Large intestine (tissue), 3 donors: ENCODE measurements at regions not wholly inside any gene's neighbourhood (a gene's known extent, or its start where the extent isn't known, plus 50 kb on each side); places are given as distances from the start of the nearest gene placed in this dataset.

ENCODE experiments used
- DNase-seq, 2 donors: peaks; one replicate each; pipeline versions ENCODE4 v3.0.0 to v3.0.0-alpha.2; 2013
- H3K27ac ChIP-seq: one replicate; pipeline ENCODE4 v1.5.1; 2013; ENCODE audit warnings: low read length
- H3K27me3 ChIP-seq: 2 replicates; pipeline ENCODE4 v1.6.1; 2013; ENCODE audit warnings: low read length; ENCODE audit not compliant: control insufficient read depth, insufficient read depth
- H3K36me3 ChIP-seq: 2 replicates; pipeline ENCODE4 v1.6.1; 2013; ENCODE audit warnings: low read length; ENCODE audit not compliant: control insufficient read depth, insufficient read depth
- H3K4me1 ChIP-seq: one replicate; pipeline ENCODE4 v1.6.1; 2013; ENCODE audit warnings: low read length; ENCODE audit not compliant: control insufficient read depth, insufficient read depth
- H3K4me3 ChIP-seq: one replicate; pipeline ENCODE4 v1.5.1; 2013; ENCODE audit warnings: low read length
- H3K9me3 ChIP-seq: one replicate; pipeline ENCODE4 v1.6.1; 2013; ENCODE audit warnings: mild to moderate bottlenecking, low read depth, low read length, moderate library complexity; ENCODE audit not compliant: control insufficient read depth
- WGBS: methylation state at CpG from one replicate; pipeline ENCODE4 v1.1.5; 2013; ENCODE audit warnings: low lambda C conversion rate; ENCODE audit not compliant: insufficient coverage; 5-methylcytosine and 5-hydroxymethylcytosine counted together

- Histone ChIP-seq H3K27ac (no peak overlapping the region), H3K9me3 (no peaks in the 10 kb centered on the region), H3K27me3 (no peaks in the 10 kb centered on the region), H3K4me3 (no peak overlapping the region), H3K36me3 (no peaks in the 10 kb centered on the region), H3K4me1 (no peaks in the 10 kb centered on the region)
- no peak for DNase-seq
- no CpG with 5 or more reads among the region's 3 CpGs for WGBS
Observed at GRCh38 chr12:118467641-118468305, 91.4 kb downstream of the SUDS3 start.

GRCh38 chr12:118472940-118473339, 96.6 kb downstream of the SUDS3 start:
- no peaks in the 10 kb centered on the region for H3K36me3 ChIP-seq
- H3K9me3 ChIP-seq = no peaks in the 10 kb centered on the region
- no peaks in the 10 kb centered on the region for H3K27me3 ChIP-seq
- no peak overlapping the region for H3K27ac ChIP-seq
- no peak for DNase-seq
- H3K4me3 ChIP-seq = no peak overlapping the region
- H3K4me1 ChIP-seq = no peaks in the 10 kb centered on the region
- no CpG with 5 or more reads among the region's 1 CpG for WGBS

GRCh38 chr12:118480235-118480634, 103.9 kb downstream of the SUDS3 start:
- Histone ChIP-seq H3K27me3 (no peaks in the 10 kb centered on the region), H3K36me3 (no peaks in the 10 kb centered on the region), H3K27ac (no peak overlapping the region), H3K4me1 (no peaks in the 10 kb centered on the region), H3K9me3 (no peaks in the 10 kb centered on the region), H3K4me3 (no peak overlapping the region)
- no CpG with 5 or more reads among the region's 4 CpGs for WGBS
- no peak for DNase-seq

GRCh38 chr12:118488034-118488433, 111.7 kb downstream of the SUDS3 start:
- no peak for DNase-seq
- Histone ChIP-seq H3K4me3 (no peak overlapping the region), H3K27ac (no peak overlapping the region), H3K36me3 (no peaks in the 10 kb centered on the region), H3K27me3 (no peaks in the 10 kb centered on the region), H3K4me1 (no peaks in the 10 kb centered on the region), H3K9me3 (no peaks in the 10 kb centered on the region)
- 80% methylated on average over 1 of the region's 2 CpGs for WGBS

- Histone ChIP-seq H3K4me1 (no peaks in the 10 kb centered on the region), H3K27ac (no peak overlapping the region), H3K36me3 (no peaks in the 10 kb centered on the region), H3K27me3 (no peaks in the 10 kb centered on the region), H3K4me3 (no peak overlapping the region), H3K9me3 (no peaks in the 10 kb centered on the region)
- no CpG with 5 or more reads among the region's 2 CpGs for WGBS
- no peak for DNase-seq
Observed at GRCh38 chr12:118493962-118494361, 117.6 kb downstream of the SUDS3 start.

- H3K36me3 ChIP-seq = no peaks in the 10 kb centered on the region
Observed at GRCh38 chr12:118494776-118495175, 118.4 kb downstream of the SUDS3 start.

GRCh38 chr12:118495296-118495695, 118.9 kb downstream of the SUDS3 start:
- no peaks in the 10 kb centered on the region for H3K36me3 ChIP-seq
- H3K27me3 ChIP-seq = no peaks in the 10 kb centered on the region
- H3K27ac ChIP-seq = no peak overlapping the region
- DNase-seq = no peak
- WGBS = no CpG with 5 or more reads among the region's 2 CpGs
- H3K9me3 ChIP-seq = no peaks in the 10 kb centered on the region
- no peak overlapping the region for H3K4me3 ChIP-seq
- no peaks in the 10 kb centered on the region for H3K4me1 ChIP-seq

More at GRCh38 chr12:118494776-118495175, 118.4 kb downstream of the SUDS3 start:
- no peak overlapping the region for H3K27ac ChIP-seq
- no peak overlapping the region for H3K4me3 ChIP-seq
- DNase-seq = no peak
- 100% methylated on average over 1 of the region's 3 CpGs for WGBS
- H3K27me3 ChIP-seq = no peaks in the 10 kb centered on the region
- no peaks in the 10 kb centered on the region for H3K4me1 ChIP-seq
- no peaks in the 10 kb centered on the region for H3K9me3 ChIP-seq

- Histone ChIP-seq H3K36me3 (no peaks in the 10 kb centered on the region), H3K4me1 (no peaks in the 10 kb centered on the region), H3K27me3 (no peaks in the 10 kb centered on the region), H3K9me3 (no peaks in the 10 kb centered on the region), H3K4me3 (no peak overlapping the region), H3K27ac (no peak overlapping the region)
- DNase-seq = peak in 1 of 2 donors; percentile 2
- WGBS = no CpG with 5 or more reads among the region's 3 CpGs
Observed at GRCh38 chr12:118498171-118498570, 121.8 kb downstream of the SUDS3 start.

GRCh38 chr12:118500299-118500698, 123.9 kb downstream of the SUDS3 start:
- DNase-seq = no peak
- Histone ChIP-seq H3K4me3 (no peak overlapping the region), H3K9me3 (no peaks in the 10 kb centered on the region), H3K36me3 (no peaks in the 10 kb centered on the region), H3K27me3 (no peaks in the 10 kb centered on the region), H3K4me1 (no peaks in the 10 kb centered on the region), H3K27ac (no peak overlapping the region)
- WGBS = no CpG with 5 or more reads among the region's 7 CpGs

GRCh38 chr12:118501489-118501888, 125.1 kb downstream of the SUDS3 start:
- Histone ChIP-seq H3K4me3 (no peak overlapping the region), H3K4me1 (no peaks in the 10 kb centered on the region), H3K36me3 (no peaks in the 10 kb centered on the region), H3K27me3 (no peaks in the 10 kb centered on the region), H3K9me3 (no peaks in the 10 kb centered on the region), H3K27ac (no peak overlapping the region)
- no CpG with 5 or more reads among the region's 3 CpGs for WGBS
- no peak for DNase-seq

- 100% methylated on average over 1 of the region's 3 CpGs for WGBS
- Histone ChIP-seq H3K4me3 (no peak overlapping the region), H3K9me3 (no peaks in the 10 kb centered on the region), H3K27me3 (no peaks in the 10 kb centered on the region), H3K4me1 (no peaks in the 10 kb centered on the region), H3K36me3 (no peaks in the 10 kb centered on the region), H3K27ac (no peak overlapping the region)
- no peak for DNase-seq
Observed at GRCh38 chr12:118503476-118503875, 127.1 kb downstream of the SUDS3 start.
